HepG2 (cell line): ENCODE measurements at regions not wholly inside any gene's neighbourhood (a gene's known extent, or its start where the extent isn't known, plus 50 kb on each side); places are given as distances from the start of the nearest gene placed in this dataset.

ENCODE experiments used
- ATF4 ChIP-seq, 2 experiments: fragments of 450-650 bp in 1 of 2; sonication (generic) in 1 of 2; formaldehyde crosslinking; IDR thresholded peaks; 2 replicates each; pipeline versions ENCODE4 v1.5.0 to v1.8.0; 2020 to 2022; ENCODE audit warnings: mild to moderate bottlenecking in 1 of 2, missing genetic modification reagents in 1 of 2
- FOXA3 ChIP-seq: IDR thresholded peaks from 2 replicates; pipeline ENCODE4 v1.6.1; 2016; ENCODE audit warnings: missing genetic modification reagents, missing compliant biosample characterization
- FOXJ3 ChIP-seq: sonication (generic); formaldehyde crosslinking; IDR thresholded peaks from 2 replicates; pipeline ENCODE4 v1.4.0; 2020; ENCODE audit warnings: missing genetic modification reagents, mild to moderate bottlenecking, borderline replicate concordance
- MBNL3 ChIP-seq: fragments of 250-450 bp; sonication (Bioruptor Pico); conservative IDR thresholded peaks from 2 replicates; pipeline ENCODE4 v1.8.0; 2022; ENCODE audit warnings: mild to moderate bottlenecking, inconsistent platforms
- NR2F6 ChIP-seq, 2 experiments: IDR thresholded peaks; 2 replicates each; pipeline ENCODE4 v1.6.1; 2016; ENCODE audit warnings: antibody characterized with exemption in 1 of 2, mild to moderate bottlenecking in 1 of 2
- RBM22 ChIP-seq: fragments of 200-400 bp; formaldehyde crosslinking; optimal IDR thresholded peaks from 2 replicates; pipeline ENCODE3; 2017; ENCODE audit warnings: mild to moderate bottlenecking, low read length, moderate library complexity
- RXRB ChIP-seq: IDR thresholded peaks from 2 replicates; pipeline ENCODE4 v1.6.1; 2016; ENCODE audit warnings: borderline replicate concordance, missing genetic modification reagents, missing compliant biosample characterization
- SOX13 ChIP-seq, 3 experiments: fragments of 450-650 bp in 1 of 3; sonication (generic) in 1 of 3; formaldehyde crosslinking in 1 of 3; IDR thresholded peaks in 2 of 3; conservative IDR thresholded peaks in 1 of 3; 2 replicates each; pipeline versions ENCODE4 v1.5.0 to v1.6.1; 2016 to 2020; ENCODE audit warnings: antibody characterized with exemption in 1 of 3, mild to moderate bottlenecking in 1 of 3, missing compliant biosample characterization in 1 of 3, missing genetic modification reagents in 1 of 3, moderate library complexity in 1 of 3
- SOX5 ChIP-seq: IDR thresholded peaks from 2 replicates; pipeline ENCODE4 v1.6.1; 2016; ENCODE audit warnings: borderline replicate concordance
- STAG1 ChIP-seq: sonication (generic); formaldehyde crosslinking; IDR thresholded peaks from 2 replicates; pipeline ENCODE4 v1.4.0; 2020; ENCODE audit warnings: missing genetic modification reagents
- TOPORS ChIP-seq: sonication (generic); formaldehyde crosslinking; IDR thresholded peaks from 2 replicates; pipeline ENCODE4 v1.8.0; 2023; ENCODE audit warnings: mild to moderate bottlenecking, missing genetic modification reagents
- ZBTB14 ChIP-seq: sonication (generic); formaldehyde crosslinking; IDR thresholded peaks from 2 replicates; pipeline ENCODE4 v1.4.0; 2020; ENCODE audit warnings: missing genetic modification reagents
- ZNF234 ChIP-seq: sonication (generic); formaldehyde crosslinking; conservative IDR thresholded peaks from 2 replicates; pipeline ENCODE4 v1.5.1; 2020; ENCODE audit warnings: mild to moderate bottlenecking, missing genetic modification reagents
- ZNF574 ChIP-seq: sonication (generic); formaldehyde crosslinking; IDR thresholded peaks from 2 replicates; pipeline ENCODE4 v1.4.0; 2020; ENCODE audit warnings: missing genetic modification reagents
- ZNF687 ChIP-seq: sonication (generic); formaldehyde crosslinking; IDR thresholded peaks from 2 replicates; pipeline ENCODE4 v1.5.1; 2020; ENCODE audit warnings: mild to moderate bottlenecking, missing genetic modification reagents, moderate library complexity
- TF ChIP-seq, protein P1 (sequence below): sonication (generic); IDR thresholded peaks from 2 replicates; pipeline ENCODE4 v1.6.1; 2016; ENCODE audit warnings: low read depth, borderline replicate concordance

DNA sequence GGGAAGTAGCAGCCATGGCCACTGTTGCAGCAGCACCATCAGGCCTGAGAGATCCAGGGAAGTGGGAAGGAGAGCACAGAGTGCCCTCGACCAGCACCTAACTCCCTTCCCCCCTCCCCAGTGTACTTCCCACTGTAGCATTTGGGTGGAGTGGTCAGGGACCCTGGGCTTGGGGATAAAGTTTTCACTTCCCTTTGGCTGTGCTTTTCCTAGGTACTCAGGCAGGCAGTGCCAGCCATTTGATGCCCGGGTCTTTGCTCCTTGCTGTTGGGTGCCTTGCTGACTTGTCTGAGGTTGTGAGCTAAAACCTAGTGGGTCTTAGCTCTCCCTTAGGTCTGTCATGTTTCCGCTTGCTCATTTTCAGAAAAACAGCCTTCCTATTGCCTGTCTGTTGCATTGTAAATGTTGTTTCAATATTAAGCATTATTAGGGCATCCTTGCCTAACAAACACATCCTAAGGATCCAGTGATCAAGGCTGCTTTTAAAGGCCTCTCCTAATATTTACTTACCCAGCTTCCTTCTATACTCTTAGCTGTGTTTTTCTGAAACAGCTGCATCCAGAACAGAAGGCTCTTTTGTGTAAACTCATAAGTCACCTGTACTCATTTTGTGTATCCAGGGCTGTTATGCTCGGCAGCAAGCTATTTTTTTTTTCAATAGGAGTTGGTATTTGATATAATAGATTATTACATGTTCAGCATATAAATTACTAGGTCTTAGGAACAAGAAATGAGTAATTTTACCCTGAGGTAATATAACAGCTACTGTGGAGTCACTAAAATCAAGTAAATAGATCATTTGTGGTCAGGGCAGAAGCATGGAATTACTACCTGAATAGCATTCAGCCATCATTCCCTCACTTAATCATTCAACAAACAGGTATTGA lies 418.6 kb upstream of the PROX1 start (continued):
- TF ChIP-seq MBNL3 (CRISPR knock-in tag) (no peak), TOPORS (CRISPR knock-in tag) (no peak), FOXA3 (CRISPR knock-in tag) (peak; percentile 67; the same call in 1 of the 2 replicates), RBM22 (no peak), SOX5 (peak; percentile 81; the same call in 1 of the 2 replicates), SOX13 (IDR thresholded peaks at IDR 0.05) (0 out of 2 replicates have a peak, but pooled peaks have one; percentile 36), SOX13 (CRISPR knock-in tag; conservative IDR thresholded peaks at IDR 0.05 in 1 of 2, IDR thresholded peaks at IDR 0.05 in 1 of 2) (peak in 1 of 2 experiments; percentile 79; a peak in 2 of 4 replicates), ZNF234 (CRISPR knock-in tag) (no peak), ZBTB14 (no peak), STAG1 (peak; percentile 37), ZNF687 (peak; percentile 80), ZNF574 (CRISPR knock-in tag) (no peak), RXRB (CRISPR knock-in tag) (peak; percentile 57), ATF4 (CRISPR knock-in tag; IDR thresholded peaks at IDR 0.05) (peak in 1 of 2 experiments; percentile 89; a peak in 2 of 4 replicates), NR2F6 (IDR thresholded peaks at IDR 0.05) (no peak), NR2F6 (CRISPR knock-in tag; IDR thresholded peaks at IDR 0.05) (peak; percentile 33; the same call in 1 of the 2 replicates), FOXJ3 (CRISPR knock-in tag) (peak; percentile 82)
- TF ChIP-seq, protein P1, sequence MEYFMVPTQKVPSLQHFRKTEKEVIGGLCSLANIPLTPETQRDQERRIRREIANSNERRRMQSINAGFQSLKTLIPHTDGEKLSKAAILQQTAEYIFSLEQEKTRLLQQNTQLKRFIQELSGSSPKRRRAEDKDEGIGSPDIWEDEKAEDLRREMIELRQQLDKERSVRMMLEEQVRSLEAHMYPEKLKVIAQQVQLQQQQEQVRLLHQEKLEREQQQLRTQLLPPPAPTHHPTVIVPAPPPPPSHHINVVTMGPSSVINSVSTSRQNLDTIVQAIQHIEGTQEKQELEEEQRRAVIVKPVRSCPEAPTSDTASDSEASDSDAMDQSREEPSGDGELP: peak; percentile 91
